Globus pallidus (tissue), 1 donor: ENCODE measurements at regions not wholly inside any gene's neighbourhood (a gene's known extent, or its start where the extent isn't known, plus 50 kb on each side); places are given as distances from the start of the nearest gene placed in this dataset.

Experiments
- DNase-seq: peaks from one replicate; pipeline ENCODE4 v3.0.0-alpha.2; 2015; ENCODE audit warnings: low spot score

- no peak for DNase-seq
These were observed 80.4 kb upstream of the CD93 start for GRCh38 chr20:23166563-23166962.

GRCh38 chr20:23165964-23166363 is 79.8 kb upstream of the CD93 start:
- DNase-seq, result no peak

GRCh38 chr20:23165307-23165750 is 79.2 kb upstream of the CD93 start:
- no peak for DNase-seq

- DNase-seq, result peak; percentile 29
These were observed 78.1 kb upstream of the CD93 start for GRCh38 chr20:23164176-23164601.

GRCh38 chr20:23163562-23163961 is 77.4 kb upstream of the CD93 start:
- no peak for DNase-seq

GRCh38 chr20:23162887-23163286 is 76.8 kb upstream of the CD93 start:
- no peak for DNase-seq

GRCh38 chr20:23161968-23162696 is 76.0 kb upstream of the CD93 start:
- no peak for DNase-seq

- no peak for DNase-seq
These were observed 75.2 kb upstream of the CD93 start for GRCh38 chr20:23161244-23161891.

GRCh38 chr20:23160536-23161243 is 74.6 kb upstream of the CD93 start:
- DNase-seq, result no peak

GRCh38 chr20:23159947-23160318 is 73.8 kb upstream of the CD93 start:
- DNase-seq, result no peak

- DNase-seq, result no peak
These were observed 73.3 kb upstream of the CD93 start for GRCh38 chr20:23159256-23159946.

GRCh38 chr20:23157734-23158133 is 71.6 kb upstream of the CD93 start:
- DNase-seq, result no peak

GRCh38 chr20:23156842-23157423 is 70.8 kb upstream of the CD93 start:
- DNase-seq, result no peak

GRCh38 chr20:23156170-23156841 is 70.2 kb upstream of the CD93 start:
- no peak for DNase-seq

- no peak for DNase-seq
These were observed 69.0 kb upstream of the CD93 start for GRCh38 chr20:23155141-23155590.

- DNase-seq, result no peak
These were observed 67.7 kb upstream of the CD93 start for GRCh38 chr20:23153696-23154341.

- no peak for DNase-seq
These were observed 66.8 kb upstream of the CD93 start for GRCh38 chr20:23152902-23153301.

GRCh38 chr20:23152308-23152892 is 66.3 kb upstream of the CD93 start:
- no peak for DNase-seq

GRCh38 chr20:23151885-23152284 is 65.8 kb upstream of the CD93 start:
- DNase-seq, result no peak

- no peak for DNase-seq
These were observed 65.0 kb upstream of the CD93 start for GRCh38 chr20:23151008-23151703.
